A549 (cell line): ENCODE measurements at regions not wholly inside any gene's neighbourhood (a gene's known extent, or its start where the extent isn't known, plus 50 kb on each side); places are given as distances from the start of the nearest gene placed in this dataset.

Source experiments
- ATAC-seq, 2 experiments: fragments of 200-7000 bp in 1 of 2; fragments of >200 bp in 1 of 2; cut with Nextera tagmentation in 1 of 2; cut with Tn5 transposase in 1 of 2; 3 replicates each; pipeline versions ENCODE4 v1.8.0 to v1.9.1; 2018 to 2020; ENCODE audit warnings: mild to moderate bottlenecking in 1 of 2, moderate library complexity in 1 of 2
- CTCF ChIA-PET: fragments of 300-600 bp; sonication (Branson Sonifier 250); formaldehyde crosslinking; extraction: SDS; loops from one replicate; lab custom pipeline; 2021; ENCODE audit warnings: antibody characterized with exemption, inconsistent platforms; lab: Yijun Ruan, JAX
- POLR2A ChIA-PET: fragments of 350-600 bp; formaldehyde crosslinking; extraction: SDS; loops from one replicate; lab custom pipeline; 2021; ENCODE audit warnings: antibody characterized with exemption, inconsistent platforms; lab: Yijun Ruan, JAX
- DNase-seq, 2 experiments: peaks; one replicate each; pipeline versions ENCODE4 v3.0.0 to v3.0.0-alpha.2; 2011 to 2016; ENCODE audit warnings: low read depth in 1 of 2, low spot score in 1 of 2
- FAIRE-seq: peaks from 2 replicates; lab custom pipeline; 2011; peaks lifted over from hg19 to GRCh38; lab: Jason Lieb, UNC
- H3K27ac ChIP-seq, 2 experiments: fragments of >200 bp; sonication (Bioruptor Twin); formaldehyde crosslinking; 3 replicates each; pipeline ENCODE4 v1.5.1; 2016 to 2017
- H3K4me1 ChIP-seq: fragments of >200 bp; sonication (Bioruptor Twin); formaldehyde crosslinking; 3 replicates; pipeline ENCODE4 v1.6.1; 2016
- H3K4me2 ChIP-seq: fragments of >200 bp; sonication (Bioruptor Twin); formaldehyde crosslinking; 3 replicates; pipeline ENCODE4 v1.6.1; 2016
- H3K4me3 ChIP-seq: fragments of >200 bp; sonication (Bioruptor Twin); formaldehyde crosslinking; 3 replicates; pipeline ENCODE4 v1.5.1; 2016
- H3K9me3 ChIP-seq: fragments of >200 bp; sonication (Bioruptor Twin); formaldehyde crosslinking; 3 replicates; pipeline ENCODE4 v1.6.1; 2016
- BHLHE40 ChIP-seq: IDR thresholded peaks from 2 replicates; pipeline ENCODE4 v1.6.1; 2012; ENCODE audit warnings: low read depth, low read length, inconsistent platforms
- CBX2 ChIP-seq: fragments of 200-600 bp; sonication (generic); IDR thresholded peaks from 2 replicates; pipeline ENCODE4 v1.6.1; 2016; ENCODE audit warnings: low read depth, mild to moderate bottlenecking, borderline replicate concordance
- CEBPB ChIP-seq, 2 experiments: fragments of >200 bp in 1 of 2; sonication (Bioruptor Twin) in 1 of 2; formaldehyde crosslinking in 1 of 2; IDR thresholded peaks; 2 replicates each; pipeline ENCODE4 v1.6.1; 2012 to 2016
- CTCF ChIP-seq: fragments of >200 bp; sonication (Bioruptor Twin); formaldehyde crosslinking; IDR thresholded peaks from 3 replicates; pipeline ENCODE4 v1.5.1; 2016
- E2F6 ChIP-seq: IDR thresholded peaks from 2 replicates; pipeline ENCODE4 v1.6.1; 2012; ENCODE audit warnings: low read depth, borderline replicate concordance
- EHF ChIP-seq: fragments of 250-450 bp; sonication (Bioruptor Pico); IDR thresholded peaks from 2 replicates; pipeline ENCODE4 v1.5.0; 2020; ENCODE audit warnings: mild to moderate bottlenecking
- ELK1 ChIP-seq: fragments of 150-350 bp; IDR thresholded peaks from 2 replicates; pipeline ENCODE4 v1.6.1; 2014; ENCODE audit warnings: low read depth, mild to moderate bottlenecking, low read length
- FOSB ChIP-seq: fragments of 250-450 bp; sonication (Bioruptor Pico); IDR thresholded peaks from 2 replicates; pipeline ENCODE4 v1.5.0; 2020; ENCODE audit warnings: mild to moderate bottlenecking, moderate library complexity
- FOSL2 ChIP-seq, 2 experiments: fragments of 450-650 bp in 1 of 2; fragments of >200 bp in 1 of 2; sonication (Bioruptor Twin) in 1 of 2; formaldehyde crosslinking; IDR thresholded peaks; 2 replicates each; pipeline versions ENCODE4 v1.5.0 to v1.6.1; 2016 to 2020; ENCODE audit warnings: mild to moderate bottlenecking in 1 of 2, moderate library complexity in 1 of 2
- HMGXB4 ChIP-seq: fragments of 250-450 bp; sonication (Bioruptor Pico); IDR thresholded peaks from 2 replicates; pipeline ENCODE4 v1.5.0; 2021; ENCODE audit warnings: mild to moderate bottlenecking, moderate library complexity, borderline replicate concordance
- HOXA7 ChIP-seq: fragments of 250-450 bp; sonication (Bioruptor Pico); IDR thresholded peaks from 2 replicates; pipeline ENCODE4 v1.5.0; 2020; ENCODE audit warnings: mild to moderate bottlenecking, moderate library complexity
- JUNB ChIP-seq: fragments of >200 bp; sonication (Bioruptor Twin); formaldehyde crosslinking; IDR thresholded peaks from 2 replicates; pipeline ENCODE4 v1.6.1; 2016
- KDM5A ChIP-seq: fragments of 200-600 bp; sonication (generic); IDR thresholded peaks from 2 replicates; pipeline ENCODE4 v1.6.1; 2016; ENCODE audit warnings: antibody characterized with exemption, mild to moderate bottlenecking
- MAX ChIP-seq: IDR thresholded peaks from 2 replicates; pipeline ENCODE4 v1.6.1; 2012
- NR3C1 ChIP-seq: fragments of >200 bp; sonication (Bioruptor Twin); formaldehyde crosslinking; IDR thresholded peaks from 3 replicates; pipeline ENCODE4 v1.6.1; 2017
- RAD21 ChIP-seq, 2 experiments: fragments of >200 bp in 1 of 2; sonication (Bioruptor Twin) in 1 of 2; formaldehyde crosslinking in 1 of 2; IDR thresholded peaks in 1 of 2; conservative IDR thresholded peaks in 1 of 2; 2 replicates in 1 of 2; 3 replicates in 1 of 2; pipeline ENCODE4 v1.6.1; 2012 to 2018; ENCODE audit warnings: inconsistent platforms in 1 of 2
- RCOR1 ChIP-seq: fragments of 150-350 bp; IDR thresholded peaks from 2 replicates; pipeline ENCODE4 v1.6.1; 2014; ENCODE audit warnings: antibody characterized with exemption, low read length, low read depth
- SMC3 ChIP-seq: fragments of >200 bp; sonication (Bioruptor Twin); formaldehyde crosslinking; IDR thresholded peaks from 3 replicates; pipeline ENCODE4 v1.6.1; 2018; ENCODE audit warnings: inconsistent platforms
- TFCP2L1 ChIP-seq: fragments of 250-450 bp; sonication (Bioruptor Pico); IDR thresholded peaks from 2 replicates; pipeline ENCODE4 v1.5.0; 2021; ENCODE audit warnings: mild to moderate bottlenecking
- TP53 ChIP-seq: fragments of 250-450 bp; sonication (Bioruptor Pico); IDR thresholded peaks from 2 replicates; pipeline ENCODE4 v1.5.0; 2021; ENCODE audit warnings: mild to moderate bottlenecking, moderate library complexity
- ZC3H11A ChIP-seq: fragments of 450-650 bp; IDR thresholded peaks from 2 replicates; pipeline ENCODE4 v1.6.1; 2014; ENCODE audit warnings: antibody characterized with exemption, mild to moderate bottlenecking
- ZNF302 ChIP-seq: fragments of 250-450 bp; sonication (Bioruptor Pico); IDR thresholded peaks from 2 replicates; pipeline ENCODE4 v1.9.0; 2021; ENCODE audit warnings: inconsistent platforms, mild to moderate bottlenecking, moderate library complexity
- ZSCAN20 ChIP-seq: fragments of 250-450 bp; sonication (Bioruptor Pico); IDR thresholded peaks from 2 replicates; pipeline ENCODE4 v1.8.0; 2022; ENCODE audit warnings: mild to moderate bottlenecking, moderate library complexity
- WGBS: methylation state at CpG from one replicate; pipeline ENCODE4 v1.1.6; 2017; ENCODE audit errors: missing lambda C conversion rate; 5-methylcytosine and 5-hydroxymethylcytosine counted together

GRCh38 chr11:29281271-29281777 is 735.5 kb downstream of the KCNA4 start:
- H3K4me1 ChIP-seq = peaks cover 36% of the 10 kb centered on the region
- CTCF ChIA-PET = interaction anchor here (1.0 to 1.9 kb wide), 5 partner anchors 12 to 53 kb away, joined by 4 to 8 read pairs (median 4); no protein-coding TSS in a partner anchor
- no peak for DNase-seq
- 72% methylated on average over 3 of the region's 3 CpGs for WGBS
- no peaks in the 10 kb centered on the region for H3K9me3 ChIP-seq
- FAIRE-seq = no peak
- peak overlapping the region; percentile 62 for H3K4me2 ChIP-seq
- no peak overlapping the region for H3K4me3 ChIP-seq
- POLR2A ChIA-PET = interaction anchor here (0.6 kb wide), 1 partner anchor 383 kb away, joined by 6 read pairs; no protein-coding TSS in a partner anchor
- TF ChIP-seq EHF = no peak
- no peak for TF ChIP-seq BHLHE40
- no peak for TF ChIP-seq ZNF302 (CRISPR knock-in tag)
- no peak for TF ChIP-seq RCOR1
- TF ChIP-seq ZC3H11A = no peak
- no peak for TF ChIP-seq MAX
- TF ChIP-seq RAD21 (conservative IDR thresholded peaks at IDR 0.05 in 1 of 2, IDR thresholded peaks at IDR 0.05 in 1 of 2) = no peak
- no peak for TF ChIP-seq SMC3
- TF ChIP-seq CEBPB (IDR thresholded peaks at IDR 0.05) = no peak
- no peak for TF ChIP-seq CTCF
- no peak for TF ChIP-seq TFCP2L1 (CRISPR knock-in tag)
- TF ChIP-seq ZSCAN20 (CRISPR knock-in tag) = no peak
- no peak for TF ChIP-seq FOSB (CRISPR knock-in tag)
- ATAC-seq = peak in 1 of 2 experiments; percentile 25; a peak in 2 of 6 replicates
- H3K27ac ChIP-seq = peak overlapping the region; percentile 76 to 85

GRCh38 chr11:29280452-29280851 is 736.4 kb downstream of the KCNA4 start:
- FAIRE-seq (peak; percentile 18), DNase-seq (peak in 1 of 2 experiments; percentile 47), ATAC-seq (peak; percentile 49 to 70; a peak in 3 of 6 replicates)
- Histone ChIP-seq H3K4me2 (peak overlapping the region; percentile 62), H3K27ac (peak overlapping the region; percentile 76 to 85), H3K4me3 (0 out of 3 replicates have a peak overlapping the region, but pooled peaks have one; percentile 1), H3K4me1 (peaks cover 36% of the 10 kb centered on the region), H3K9me3 (no peaks in the 10 kb centered on the region)
- TF ChIP-seq FOSL2 (IDR thresholded peaks at IDR 0.05) (no peak; the same call in none of the 2 replicates), FOSL2 (CRISPR knock-in tag; IDR thresholded peaks at IDR 0.05) (peak; percentile 58), CBX2 (no peak), JUNB (peak; percentile 59)
- 6% methylated on average over 2 of the region's 2 CpGs for WGBS
- CTCF ChIA-PET = interaction anchor here (0.9 to 1.9 kb wide), 7 partner anchors 12 to 161 kb away, joined by 3 to 8 read pairs (median 4); no protein-coding TSS in a partner anchor
- POLR2A ChIA-PET = interaction anchor here (1.0 kb wide), 1 partner anchor 160 kb away, joined by 3 read pairs; no protein-coding TSS in a partner anchor

- H3K4me2 ChIP-seq = peak overlapping the region; percentile 62
- DNase-seq (no peak), ATAC-seq (no peak), FAIRE-seq (peak; percentile 56)
- H3K27ac ChIP-seq = peak overlapping the region; percentile 76 to 85
- no peaks in the 10 kb centered on the region for H3K9me3 ChIP-seq
- POLR2A ChIA-PET = interaction anchor here (1.0 kb wide), 1 partner anchor 160 kb away, joined by 3 read pairs; no protein-coding TSS in a partner anchor
- peaks cover 36% of the 10 kb centered on the region for H3K4me1 ChIP-seq
- CTCF ChIA-PET = interaction anchor here (0.9 to 1.9 kb wide), 3 partner anchors 19 to 160 kb away, joined by 3 to 7 read pairs (median 6); no protein-coding TSS in a partner anchor
- no peak overlapping the region for H3K4me3 ChIP-seq
- no peak for TF ChIP-seq HMGXB4 (CRISPR knock-in tag)
- TF ChIP-seq TFCP2L1 (CRISPR knock-in tag) = no peak
- no peak for TF ChIP-seq KDM5A
- TF ChIP-seq NR3C1 = no peak
- no peak for TF ChIP-seq HOXA7
- TF ChIP-seq TP53 = no peak
- TF ChIP-seq ELK1 = no peak
- no peak for TF ChIP-seq E2F6
- WGBS = 85% methylated on average over 2 of the region's 2 CpGs
These were observed 737.1 kb downstream of the KCNA4 start for GRCh38 chr11:29279716-29280115.
